H1 (cell line): ENCODE measurements at regions not wholly inside any gene's neighbourhood (a gene's known extent, or its start where the extent isn't known, plus 50 kb on each side); places are given as distances from the start of the nearest gene placed in this dataset.

ENCODE experiments used
- CTCF ChIA-PET: fragments of 300-600 bp; sonication (Branson Sonifier 250); formaldehyde crosslinking; loops from one replicate; lab custom pipeline; 2021; ENCODE audit not compliant: partially characterized antibody; lab: Charles Lee
- POLR2A ChIA-PET: fragments of 300-600 bp; sonication (Branson Sonifier 250); formaldehyde crosslinking; loops from one replicate; lab custom pipeline; 2021; ENCODE audit warnings: inconsistent platforms; ENCODE audit not compliant: partially characterized antibody; lab: Charles Lee
- DNase-seq, 2 experiments: peaks; one replicate each; pipeline versions ENCODE4 v3.0.0 to v3.0.0-alpha.2; 2010 to 2022; ENCODE audit warnings: low spot score in 2 of 2, low read depth in 1 of 2, mixed read lengths in 1 of 2
- FAIRE-seq: peaks from 2 replicates; lab custom pipeline; 2011; peaks lifted over from hg19 to GRCh38; lab: Jason Lieb, UNC
- H2AFZ ChIP-seq: 2 replicates; pipeline ENCODE4 v1.8.1; 2012; ENCODE audit warnings: low read length, inconsistent platforms
- H2AK5ac ChIP-seq: 2 replicates; pipeline ENCODE4 v1.6.1; 2013; ENCODE audit warnings: low read depth, low read length
- H2BK120ac ChIP-seq: replicated peaks from 2 replicates; pipeline ENCODE3; 2013; ENCODE audit warnings: low read depth, low read length, inconsistent platforms
- H2BK12ac ChIP-seq: 2 replicates; pipeline ENCODE4 v1.6.1; 2013; ENCODE audit warnings: low read depth, low read length
- H2BK15ac ChIP-seq: 2 replicates; pipeline ENCODE4 v1.6.1; 2013; ENCODE audit warnings: low read length
- H2BK20ac ChIP-seq: 2 replicates; pipeline ENCODE4 v1.6.1; 2013; ENCODE audit warnings: low read length
- H2BK5ac ChIP-seq: 2 replicates; pipeline ENCODE4 v1.6.1; 2013; ENCODE audit warnings: low read depth, low read length
- H3K14ac ChIP-seq: 2 replicates; pipeline ENCODE4 v1.6.1; 2013; ENCODE audit warnings: inconsistent platforms; ENCODE audit not compliant: insufficient read length
- H3K18ac ChIP-seq: 2 replicates; pipeline ENCODE4 v1.6.1; 2013; ENCODE audit warnings: low read length; ENCODE audit errors: extremely low read depth
- H3K23ac ChIP-seq: 2 replicates; pipeline ENCODE4 v1.6.1; 2013; ENCODE audit warnings: inconsistent platforms; ENCODE audit not compliant: insufficient read length
- H3K23me2 ChIP-seq: 2 replicates; pipeline ENCODE4 v1.6.1; 2013; ENCODE audit warnings: low read depth, low read length
- H3K27ac ChIP-seq: 2 replicates; pipeline ENCODE4 v1.6.1; 2011; ENCODE audit warnings: low read depth, low read length, inconsistent platforms
- H3K27me3 ChIP-seq, 4 experiments: replicated peaks in 1 of 4; 1 replicate in 1 of 4; 2 replicates in 3 of 4; pipeline versions ENCODE4 v1.6.1 to v1.8.1; 2011 to 2013; ENCODE audit warnings: low read length in 3 of 4, mild to moderate bottlenecking in 3 of 4, inconsistent platforms in 2 of 4, mixed read lengths in 2 of 4, moderate library complexity in 1 of 4; ENCODE audit not compliant: control insufficient read depth in 3 of 4, insufficient read depth in 3 of 4; ENCODE audit errors: extremely low read depth in 1 of 4
- H3K36me3 ChIP-seq, 4 experiments: 2 replicates each; pipeline versions ENCODE4 v1.6.1 to v1.8.1; 2011 to 2013; ENCODE audit warnings: mild to moderate bottlenecking in 4 of 4, low read length in 3 of 4, moderate library complexity in 2 of 4, control low read depth in 1 of 4, inconsistent platforms in 1 of 4; ENCODE audit not compliant: insufficient read depth in 4 of 4, control insufficient read depth in 2 of 4
- H3K4ac ChIP-seq: replicated peaks from 2 replicates; pipeline ENCODE3; 2013; ENCODE audit warnings: low read length, low read depth, mixed read lengths, inconsistent platforms; ENCODE audit not compliant: insufficient read length
- H3K4me1 ChIP-seq, 4 experiments: replicated peaks in 1 of 4; 1 replicate in 1 of 4; 2 replicates in 3 of 4; pipeline versions ENCODE4 v1.6.1 to v1.8.1; 2011 to 2013; ENCODE audit warnings: low read length in 3 of 4, inconsistent platforms in 2 of 4, mixed read lengths in 1 of 4; ENCODE audit not compliant: insufficient read depth in 4 of 4, control insufficient read depth in 3 of 4
- H3K4me2 ChIP-seq, 2 experiments: 2 replicates each; pipeline versions ENCODE4 v1.6.1 to v1.8.1; 2011 to 2013; ENCODE audit warnings: low read depth in 2 of 2, low read length in 2 of 2, control low read depth in 1 of 2, inconsistent platforms in 1 of 2, mild to moderate bottlenecking in 1 of 2; ENCODE audit not compliant: insufficient read depth in 1 of 2
- H3K4me3 ChIP-seq, 4 experiments: fragments of 200-600, 300-600 bp in 1 of 4; sonication (generic), shearing (Covaris generic), sonication (Bioruptor Twin) in 1 of 4; 2 replicates each; pipeline versions ENCODE4 v1.5.1 to v1.8.1; 2011 to 2016; ENCODE audit warnings: low read length in 4 of 4, low read depth in 3 of 4, control low read depth in 2 of 4, inconsistent platforms in 2 of 4, mild to moderate bottlenecking in 2 of 4, mixed read lengths in 1 of 4, moderate library complexity in 1 of 4; ENCODE audit not compliant: insufficient read depth in 2 of 4; ENCODE audit errors: extremely low read depth in 1 of 4
- H3K56ac ChIP-seq: replicated peaks from 2 replicates; pipeline ENCODE3; 2013; ENCODE audit warnings: low read depth, mild to moderate bottlenecking, mixed read lengths, low read length, inconsistent platforms; ENCODE audit not compliant: insufficient read length
- H3K79me1 ChIP-seq: 2 replicates; pipeline ENCODE4 v1.6.1; 2013; ENCODE audit warnings: low read depth, low read length, control low read depth
- H3K79me2 ChIP-seq, 2 experiments: 2 replicates each; pipeline versions ENCODE4 v1.6.1 to v1.8.1; 2012 to 2013; ENCODE audit warnings: low read length in 2 of 2, mild to moderate bottlenecking in 2 of 2, inconsistent platforms in 1 of 2; ENCODE audit not compliant: insufficient read depth in 2 of 2, control insufficient read depth in 1 of 2
- H3K9ac ChIP-seq, 4 experiments: replicated peaks in 1 of 4; 1 replicate in 1 of 4; 2 replicates in 3 of 4; pipeline versions ENCODE4 v1.6.1 to v1.8.1; 2011 to 2013; ENCODE audit warnings: low read depth in 3 of 4, low read length in 3 of 4, control low read depth in 2 of 4, mild to moderate bottlenecking in 2 of 4, moderate library complexity in 2 of 4, inconsistent platforms in 1 of 4; ENCODE audit errors: extremely low read depth in 1 of 4
- H3K9me3 ChIP-seq, 2 experiments: 2 replicates each; pipeline versions ENCODE4 v1.6.1 to v1.8.1; 2012 to 2013; ENCODE audit warnings: mild to moderate bottlenecking in 2 of 2, moderate library complexity in 2 of 2, control low read depth in 1 of 2, inconsistent platforms in 1 of 2, low read depth in 1 of 2, low read length in 1 of 2, mixed read lengths in 1 of 2; ENCODE audit not compliant: insufficient read depth in 2 of 2
- H4K20me1 ChIP-seq, 2 experiments: replicated peaks in 1 of 2; 2 replicates each; pipeline versions ENCODE3 to v1.8.1; 2011 to 2013; ENCODE audit warnings: inconsistent platforms in 2 of 2, low read length in 2 of 2, mild to moderate bottlenecking in 1 of 2; ENCODE audit not compliant: insufficient read depth in 2 of 2, control insufficient read depth in 1 of 2
- H4K5ac ChIP-seq: 2 replicates; pipeline ENCODE4 v1.6.1; 2013; ENCODE audit warnings: low read length, low read depth, mixed read lengths, inconsistent platforms; ENCODE audit not compliant: insufficient read length
- H4K8ac ChIP-seq: 2 replicates; pipeline ENCODE4 v1.8.0; 2013; ENCODE audit warnings: mild to moderate bottlenecking, moderate library complexity, low read length, inconsistent platforms; ENCODE audit not compliant: insufficient read depth; ENCODE audit errors: extremely low read depth
- H4K91ac ChIP-seq: replicated peaks from 2 replicates; pipeline ENCODE3; 2013; ENCODE audit warnings: low read length, mixed read lengths, inconsistent platforms; ENCODE audit not compliant: insufficient read length
- ASH2L ChIP-seq: fragments of 200-600, 300-600 bp; sonication (generic); IDR thresholded peaks from one replicate; pipeline ENCODE4 v1.7.1; 2017; ENCODE audit warnings: low read length
- BACH1 ChIP-seq: IDR thresholded peaks from 2 replicates; pipeline ENCODE4 v1.6.1; 2012; ENCODE audit warnings: low read length, improper control_type of control experiment
- BRCA1 ChIP-seq: IDR thresholded peaks from 2 replicates; pipeline ENCODE4 v1.6.1; 2012; ENCODE audit warnings: low read depth, low read length, improper control_type of control experiment
- CTBP2 ChIP-seq: IDR thresholded peaks from 2 replicates; pipeline ENCODE4 v1.7.0; 2011; ENCODE audit warnings: borderline replicate concordance, mild to moderate bottlenecking, moderate library complexity, mixed read lengths, low read length; ENCODE audit not compliant: insufficient read depth, insufficient read length
- FOSL1 ChIP-seq: IDR thresholded peaks from 2 replicates; pipeline ENCODE4 v1.6.1; 2011; ENCODE audit warnings: mild to moderate bottlenecking, low read depth, low read length, moderate library complexity; ENCODE audit not compliant: insufficient read depth
- KDM1A ChIP-seq: fragments of 200-600, 300-600 bp; sonication (generic); IDR thresholded peaks from 2 replicates; pipeline ENCODE4 v1.7.1; 2016; ENCODE audit warnings: mild to moderate bottlenecking, low read length, borderline replicate concordance
- POLR2A ChIP-seq, 2 experiments: IDR thresholded peaks; 1 replicate in 1 of 2; 2 replicates in 1 of 2; pipeline ENCODE4 v1.6.1; 2011; ENCODE audit warnings: low read depth in 2 of 2, low read length in 2 of 2, mild to moderate bottlenecking in 2 of 2; ENCODE audit errors: control extremely low read depth in 1 of 2
- POU5F1 ChIP-seq: IDR thresholded peaks from 2 replicates; pipeline ENCODE4 v1.6.1; 2011; ENCODE audit warnings: low read depth, mild to moderate bottlenecking, low read length, moderate library complexity
- SP2 ChIP-seq: IDR thresholded peaks from 2 replicates; pipeline ENCODE4 v1.6.1; 2012; ENCODE audit warnings: mild to moderate bottlenecking, low read length, inconsistent platforms
- SUZ12 ChIP-seq: fragments of 200-600 bp; sonication (generic); IDR thresholded peaks from 2 replicates; pipeline ENCODE4 v1.6.1; 2012; ENCODE audit warnings: mild to moderate bottlenecking, inconsistent platforms, low read length, moderate library complexity, mixed read lengths
- WGBS, 2 experiments: shearing (Covaris generic) in 1 of 2; methylation state at CpG; one replicate each; pipeline versions ENCODE4 v1.1.6 to v1.1.7; 2013 to 2015; ENCODE audit warnings: low lambda C conversion rate in 2 of 2, mixed read lengths in 2 of 2, inconsistent platforms in 1 of 2, low coverage in 1 of 2, missing lambda C conversion rate in 1 of 2; ENCODE audit not compliant: insufficient replicate concordance in 2 of 2, insufficient coverage in 1 of 2, insufficient read length in 1 of 2; ENCODE audit errors: extremely low coverage in 1 of 2, missing lambda C conversion rate in 1 of 2; 5-methylcytosine and 5-hydroxymethylcytosine counted together

GRCh38 chr2:234189786-234190300 is 139.3 kb downstream of the SPP2 start:
- Histone ChIP-seq H3K56ac (no peak overlapping the region), H3K27me3 (no peaks in the 10 kb centered on the region), H3K18ac (no peak overlapping the region), H3K9me3 (no peaks in the 10 kb centered on the region), H4K91ac (no peak overlapping the region), H2BK15ac (no peak overlapping the region), H2BK120ac (no peak overlapping the region), H3K4me3 (no peak overlapping the region), H4K5ac (no peak overlapping the region), H3K79me2 (no peaks in the 10 kb centered on the region), H2BK12ac (no peak overlapping the region; the same call in 1 of the 2 replicates), H3K9ac (no peak overlapping the region), H2BK20ac (no peak overlapping the region), H3K27ac (no peak overlapping the region), H3K23ac (no peak overlapping the region), H2AFZ (no peak overlapping the region; the same call in 1 of the 2 replicates), H3K4ac (no peak overlapping the region), H3K4me2 (no peak overlapping the region), H2BK5ac (no peak overlapping the region), H3K36me3 (no peaks in the 10 kb centered on the region), H4K8ac (no peak overlapping the region), H3K14ac (no peak overlapping the region), H3K4me1 (peaks cover 0 to 2% (median 1%) of the 10 kb centered on the region in 4 experiments; a peak in 1 of 7 replicates), H2AK5ac (no peak overlapping the region), H3K79me1 (no peaks in the 10 kb centered on the region), H3K23me2 (no peaks in the 10 kb centered on the region), H4K20me1 (no peaks in the 10 kb centered on the region)
- no peak for FAIRE-seq
- CTCF ChIA-PET: interaction anchor here (0.8 to 1.3 kb wide), 5 partner anchors 9 to 214 kb away, joined by 3 to 6 read pairs (median 4); no protein-coding TSS in a partner anchor
- DNase-seq: no peak
- POLR2A ChIA-PET: interaction anchor here (1.2 kb wide), 1 partner anchor 104 kb away, joined by 3 read pairs; no protein-coding TSS in a partner anchor
- WGBS, 2 experiments: 88% methylated on average over 6 of the region's 6 CpGs; no CpG with 5 or more reads in 1 of the 2 experiments
- TF ChIP-seq POU5F1 (no peak), BACH1 (no peak), CTBP2 (no peak), BRCA1 (no peak), POLR2A (IDR thresholded peaks at IDR 0.05; ENCODE audit: control extremely low read depth in 1 of 2, low read depth in 2 of 2, low read length in 2 of 2) (no peak), FOSL1 (no peak), SP2 (no peak), SUZ12 (no peak), KDM1A (no peak), ASH2L (no peak)
